ENCODE measurements at regions not wholly inside any gene's neighbourhood (a gene's known extent, or its start where the extent isn't known, plus 50 kb on each side); places are given as distances from the start of the nearest gene placed in this dataset.

GRCh38 chr14:49456589-49456988 is 129.6 kb downstream of the RPS29 start:
- H3K4me3 ChIP-seq (ENCODE audit: low read depth, low read length): no peak overlapping the region
- TF ChIP-seq, protein P1, sequence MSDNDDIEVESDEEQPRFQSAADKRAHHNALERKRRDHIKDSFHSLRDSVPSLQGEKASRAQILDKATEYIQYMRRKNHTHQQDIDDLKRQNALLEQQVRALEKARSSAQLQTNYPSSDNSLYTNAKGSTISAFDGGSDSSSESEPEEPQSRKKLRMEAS (IDR thresholded peaks at IDR 0.05; ENCODE audit: low read depth, low read length): no peak
- TF ChIP-seq CTCF (IDR thresholded peaks at IDR 0.05; ENCODE audit: low read depth, low read length) (no peak), MYC (IDR thresholded peaks at IDR 0.05; ENCODE audit: low read depth, low read length) (no peak), POLR2A (IDR thresholded peaks at IDR 0.05; ENCODE audit: extremely low read depth, insufficient read length) (no peak)
- DNase-seq (ENCODE audit: low read depth): no peak

- H3K4me3 ChIP-seq (ENCODE audit: low read depth, low read length): no peak overlapping the region
- no peak for DNase-seq (ENCODE audit: low read depth)
- TF ChIP-seq MYC (IDR thresholded peaks at IDR 0.05; ENCODE audit: low read depth, low read length) (no peak), CTCF (IDR thresholded peaks at IDR 0.05; ENCODE audit: low read depth, low read length) (no peak)
These were observed 134.2 kb downstream of the RPS29 start for GRCh38 chr14:49451938-49452337.

DNA sequence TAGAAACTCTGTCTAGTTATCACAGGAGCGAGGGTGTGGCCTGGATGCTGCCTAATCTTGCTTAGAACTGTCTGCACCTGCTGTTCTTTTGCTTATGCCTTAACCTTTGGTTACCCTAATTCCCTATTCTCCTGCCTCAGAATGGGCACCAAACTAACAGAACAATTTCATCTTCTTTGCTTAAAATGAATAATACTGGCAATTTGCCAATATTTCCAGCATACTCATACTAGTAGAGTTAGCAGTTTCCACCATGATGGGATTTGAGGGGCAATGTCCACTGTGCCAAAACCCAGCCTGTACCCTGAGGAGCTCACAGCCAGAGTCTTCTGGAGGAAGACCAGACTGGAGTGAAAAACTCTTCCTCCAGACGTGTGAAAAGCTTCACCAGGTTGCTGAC is 136.4 kb downstream of the RPS29 start:
- no peak overlapping the region for H3K4me3 ChIP-seq (ENCODE audit: low read depth, low read length)
- TF ChIP-seq, protein P1 (IDR thresholded peaks at IDR 0.05; ENCODE audit: low read depth, low read length): no peak
- TF ChIP-seq CTCF (IDR thresholded peaks at IDR 0.05; ENCODE audit: low read depth, low read length) (no peak), POLR2A (IDR thresholded peaks at IDR 0.05; ENCODE audit: extremely low read depth, insufficient read length) (no peak), MYC (IDR thresholded peaks at IDR 0.05; ENCODE audit: low read depth, low read length) (no peak)
- no peak for DNase-seq (ENCODE audit: low read depth)

- DNase-seq (ENCODE audit: low read depth): no peak
- no peak overlapping the region for H3K4me3 ChIP-seq (ENCODE audit: low read depth, low read length)
- TF ChIP-seq, protein P1 (IDR thresholded peaks at IDR 0.05; ENCODE audit: low read depth, low read length): no peak
- no peak for TF ChIP-seq POLR2A (IDR thresholded peaks at IDR 0.05; ENCODE audit: extremely low read depth, insufficient read length)
- no peak for TF ChIP-seq CTCF (IDR thresholded peaks at IDR 0.05; ENCODE audit: low read depth, low read length)
- no peak for TF ChIP-seq MYC (IDR thresholded peaks at IDR 0.05; ENCODE audit: low read depth, low read length)
These were observed 138.6 kb downstream of the RPS29 start for GRCh38 chr14:49447540-49448107.

GRCh38 chr14:49446801-49447200 is 139.4 kb downstream of the RPS29 start:
- DNase-seq (ENCODE audit: low read depth): no peak
- TF ChIP-seq MYC (IDR thresholded peaks at IDR 0.05; ENCODE audit: low read depth, low read length): no peak
- no peak for TF ChIP-seq POLR2A (IDR thresholded peaks at IDR 0.05; ENCODE audit: extremely low read depth, insufficient read length)
- no peak for TF ChIP-seq CTCF (IDR thresholded peaks at IDR 0.05; ENCODE audit: low read depth, low read length)
- TF ChIP-seq, protein P1 (IDR thresholded peaks at IDR 0.05; ENCODE audit: low read depth, low read length): no peak

DNA sequence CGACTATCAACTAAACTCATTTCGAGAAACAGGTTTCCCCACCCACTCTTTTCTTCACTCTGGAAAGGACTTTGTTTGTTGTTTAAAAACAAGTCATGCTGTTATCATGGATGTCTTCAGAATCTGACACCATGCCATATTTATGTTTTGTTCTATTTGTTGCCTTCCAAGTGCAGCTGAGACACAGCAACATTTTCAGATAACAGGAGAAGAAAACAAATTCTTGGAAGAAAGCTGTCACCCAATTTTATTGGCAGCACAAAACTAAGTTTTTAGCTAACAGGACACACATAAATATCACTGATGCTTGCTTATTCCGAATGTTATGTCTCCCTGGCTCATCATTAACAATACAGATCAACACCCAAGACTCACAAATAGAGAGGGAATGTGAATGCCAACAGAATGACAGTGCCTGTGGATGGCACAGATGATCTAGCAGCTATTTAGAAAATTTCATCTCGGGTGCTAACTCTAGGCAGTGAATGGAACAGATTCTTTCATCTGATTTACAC is 147.9 kb downstream of the RPS29 start:
- H3K4me3 ChIP-seq (ENCODE audit: low read depth, low read length): no peak overlapping the region
- no peak for DNase-seq (ENCODE audit: low read depth)
- no peak for TF ChIP-seq MYC (IDR thresholded peaks at IDR 0.05; ENCODE audit: low read depth, low read length)
- no peak for TF ChIP-seq CTCF (IDR thresholded peaks at IDR 0.05; ENCODE audit: low read depth, low read length)
- TF ChIP-seq, protein P1 (IDR thresholded peaks at IDR 0.05; ENCODE audit: low read depth, low read length): no peak
- no peak for TF ChIP-seq POLR2A (IDR thresholded peaks at IDR 0.05; ENCODE audit: extremely low read depth, insufficient read length)

More at GRCh38 chr14:49446801-49447200, 139.4 kb downstream of the RPS29 start:
- no peak overlapping the region for H3K4me3 ChIP-seq (ENCODE audit: low read depth, low read length)
